Cardiac muscle cell (in vitro differentiated cells and primary cell): ENCODE measurements at regions not wholly inside any gene's neighbourhood (a gene's known extent, or its start where the extent isn't known, plus 50 kb on each side); places are given as distances from the start of the nearest gene placed in this dataset.

Source experiments
- DNase-seq, 2 donors: peaks; one replicate each; pipeline versions ENCODE4 v3.0.0 to v3.0.0-alpha.2; 2010 to 2017; ENCODE audit warnings: low read depth in 1 of 2, low spot score in 1 of 2
- H3K27ac ChIP-seq: fragments of 200-600 bp; sonication (generic); 2 replicates; pipeline ENCODE4 v1.5.1; 2016
- H3K27me3 ChIP-seq: fragments of 200-600 bp; sonication (generic); 2 replicates; pipeline ENCODE4 v1.6.0; 2016; ENCODE audit warnings: control low read depth
- H3K36me3 ChIP-seq: fragments of 200-600 bp; sonication (generic); 2 replicates; pipeline ENCODE4 v1.5.1; 2016; ENCODE audit warnings: control low read depth
- H3K4me1 ChIP-seq: fragments of 200-600 bp; sonication (generic); 2 replicates; pipeline ENCODE4 v1.8.1; 2017; ENCODE audit warnings: low read depth, mild to moderate bottlenecking, mixed run types
- H3K4me3 ChIP-seq: fragments of 200-600 bp; sonication (generic); 2 replicates; pipeline ENCODE4 v1.5.1; 2016; ENCODE audit warnings: mild to moderate bottlenecking
- H3K9me3 ChIP-seq: fragments of 200-600 bp; sonication (generic); 2 replicates; pipeline ENCODE4 v1.5.1; 2017; ENCODE audit warnings: low read depth, mild to moderate bottlenecking, control low read depth
- TF ChIP-seq, protein P1 (sequence below): IDR thresholded peaks from 2 replicates; pipeline ENCODE4 v1.5.1; 2012; ENCODE audit warnings: low read depth, mild to moderate bottlenecking, low read length

DNA sequence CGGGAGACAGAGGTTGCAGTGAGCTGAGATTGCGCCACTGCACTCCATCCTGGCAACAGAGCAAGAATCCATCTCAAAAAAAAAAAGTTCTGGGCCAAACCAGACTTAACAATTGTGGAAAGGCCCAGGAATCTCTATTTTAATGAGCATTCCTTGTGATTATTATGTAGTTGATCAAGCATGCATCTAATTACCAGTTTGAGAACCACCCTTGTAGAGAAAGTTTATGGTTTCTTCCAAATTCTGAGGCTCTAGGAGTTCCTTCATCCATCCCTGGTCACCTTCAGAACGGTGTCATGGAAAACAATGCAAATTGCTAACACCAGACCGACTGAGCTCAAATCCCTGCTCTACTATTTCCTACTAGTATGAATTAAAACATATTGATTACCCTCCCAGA is 246.3 kb upstream of the KLHL29 start:
- Histone ChIP-seq H3K4me3 (no peak overlapping the region), H3K36me3 (no peaks in the 10 kb centered on the region), H3K4me1 (peaks cover 12% of the 10 kb centered on the region), H3K27ac (no peak overlapping the region), H3K27me3 (no peaks in the 10 kb centered on the region), H3K9me3 (no peaks in the 10 kb centered on the region)
- DNase-seq, result no peak
- TF ChIP-seq, protein P1, sequence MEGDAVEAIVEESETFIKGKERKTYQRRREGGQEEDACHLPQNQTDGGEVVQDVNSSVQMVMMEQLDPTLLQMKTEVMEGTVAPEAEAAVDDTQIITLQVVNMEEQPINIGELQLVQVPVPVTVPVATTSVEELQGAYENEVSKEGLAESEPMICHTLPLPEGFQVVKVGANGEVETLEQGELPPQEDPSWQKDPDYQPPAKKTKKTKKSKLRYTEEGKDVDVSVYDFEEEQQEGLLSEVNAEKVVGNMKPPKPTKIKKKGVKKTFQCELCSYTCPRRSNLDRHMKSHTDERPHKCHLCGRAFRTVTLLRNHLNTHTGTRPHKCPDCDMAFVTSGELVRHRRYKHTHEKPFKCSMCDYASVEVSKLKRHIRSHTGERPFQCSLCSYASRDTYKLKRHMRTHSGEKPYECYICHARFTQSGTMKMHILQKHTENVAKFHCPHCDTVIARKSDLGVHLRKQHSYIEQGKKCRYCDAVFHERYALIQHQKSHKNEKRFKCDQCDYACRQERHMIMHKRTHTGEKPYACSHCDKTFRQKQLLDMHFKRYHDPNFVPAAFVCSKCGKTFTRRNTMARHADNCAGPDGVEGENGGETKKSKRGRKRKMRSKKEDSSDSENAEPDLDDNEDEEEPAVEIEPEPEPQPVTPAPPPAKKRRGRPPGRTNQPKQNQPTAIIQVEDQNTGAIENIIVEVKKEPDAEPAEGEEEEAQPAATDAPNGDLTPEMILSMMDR, result no peak

DNA sequence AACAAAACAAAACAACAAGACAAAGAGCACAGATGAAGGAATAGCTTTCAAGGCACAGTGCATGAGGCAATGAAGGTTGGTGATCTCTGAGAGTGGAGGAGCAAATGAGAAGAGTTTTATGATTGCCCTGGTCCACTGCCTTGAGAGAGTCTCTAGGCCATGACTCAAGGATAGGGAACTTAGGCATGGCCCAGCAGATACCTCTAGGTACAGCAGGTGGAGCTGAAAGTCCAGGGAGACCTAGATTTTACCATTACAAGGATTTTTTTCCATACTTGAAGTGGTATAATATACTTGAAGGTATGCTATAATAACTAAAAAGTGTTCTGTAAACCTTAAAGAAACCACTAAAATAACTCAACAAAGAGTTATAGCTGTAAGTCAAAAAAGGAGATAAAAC is 239.5 kb upstream of the KLHL29 start:
- DNase-seq, result no peak
- H3K4me1 ChIP-seq, result no peaks in the 10 kb centered on the region
- no peaks in the 10 kb centered on the region for H3K27me3 ChIP-seq
- no peaks in the 10 kb centered on the region for H3K9me3 ChIP-seq
- H3K4me3 ChIP-seq, result no peak overlapping the region
- no peak overlapping the region for H3K27ac ChIP-seq
- H3K36me3 ChIP-seq, result no peaks in the 10 kb centered on the region
- TF ChIP-seq, protein P1, result no peak

DNA sequence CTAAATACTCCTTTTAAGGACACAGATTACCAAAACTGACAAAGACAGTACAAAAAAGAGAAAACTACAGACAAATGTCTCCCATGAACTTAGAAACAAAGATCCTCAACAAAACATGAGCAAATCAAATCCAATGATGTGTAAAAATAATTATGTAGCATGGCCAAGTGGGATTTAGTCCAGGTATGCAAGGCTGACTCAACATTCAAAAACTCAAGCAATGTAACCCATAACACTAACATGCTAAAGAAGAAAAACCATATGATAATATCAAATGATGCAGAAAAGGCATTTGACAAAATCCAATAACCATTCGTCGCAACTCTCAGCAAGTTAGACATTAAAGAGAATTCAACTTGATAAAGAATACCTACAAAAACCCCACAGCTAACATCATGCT is 239.0 kb upstream of the KLHL29 start:
- Histone ChIP-seq H3K9me3 (no peaks in the 10 kb centered on the region), H3K27ac (no peak overlapping the region), H3K4me1 (no peaks in the 10 kb centered on the region), H3K27me3 (no peaks in the 10 kb centered on the region), H3K36me3 (no peaks in the 10 kb centered on the region), H3K4me3 (no peak overlapping the region)
- TF ChIP-seq, protein P1, result no peak
- DNase-seq, result no peak

DNA sequence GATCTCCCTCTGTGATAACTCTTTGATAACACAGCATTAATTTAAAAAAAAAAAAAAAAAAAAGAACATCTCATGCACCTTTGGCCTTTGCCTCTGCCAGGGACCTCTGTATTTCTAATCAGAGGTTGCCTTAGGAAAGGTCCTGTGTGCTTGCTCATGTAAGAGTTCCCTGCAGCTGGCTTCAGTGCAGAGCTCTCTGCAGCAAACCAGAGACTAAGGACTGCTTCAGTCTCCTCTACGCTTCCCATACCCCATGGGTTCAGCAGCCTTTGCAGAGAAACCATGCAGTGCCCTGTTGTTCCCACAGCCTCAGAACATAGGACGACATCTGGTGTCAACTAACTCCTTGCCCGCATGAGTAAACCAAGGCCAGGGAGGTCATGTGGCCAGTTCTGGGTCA is 236.6 kb upstream of the KLHL29 start:
- TF ChIP-seq, protein P1, result no peak

DNA sequence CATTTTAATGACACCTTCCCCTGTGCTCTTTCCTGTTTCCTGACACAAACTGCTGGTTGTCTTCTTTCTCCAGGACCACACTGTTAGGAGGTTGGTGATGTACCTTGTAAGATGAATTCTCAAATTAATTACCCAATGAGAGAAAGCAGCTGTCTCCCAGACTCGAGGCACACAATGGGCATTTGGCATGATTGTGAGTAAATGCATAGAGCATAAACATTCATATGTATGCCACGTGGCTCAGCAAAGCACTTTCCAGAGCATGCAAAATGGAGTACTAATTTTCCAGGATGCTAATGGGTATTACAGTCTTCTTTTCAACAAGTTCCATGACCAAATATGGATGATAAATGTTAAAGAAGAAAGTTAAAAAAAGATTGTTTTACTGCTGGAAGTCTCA is 235.2 kb upstream of the KLHL29 start:
- H3K36me3 ChIP-seq, result no peaks in the 10 kb centered on the region
- DNase-seq, result no peak
- no peak overlapping the region for H3K27ac ChIP-seq
- H3K27me3 ChIP-seq, result no peaks in the 10 kb centered on the region
- no peaks in the 10 kb centered on the region for H3K4me1 ChIP-seq
- no peaks in the 10 kb centered on the region for H3K9me3 ChIP-seq
- TF ChIP-seq, protein P1, result no peak
- no peak overlapping the region for H3K4me3 ChIP-seq

More for the DNA sequence above, 236.6 kb upstream of the KLHL29 start:
- DNase-seq, result no peak
- H3K9me3 ChIP-seq, result no peaks in the 10 kb centered on the region
- H3K4me1 ChIP-seq, result no peaks in the 10 kb centered on the region
- no peak overlapping the region for H3K27ac ChIP-seq
- H3K27me3 ChIP-seq, result no peaks in the 10 kb centered on the region
- no peaks in the 10 kb centered on the region for H3K36me3 ChIP-seq
- no peak overlapping the region for H3K4me3 ChIP-seq

DNA sequence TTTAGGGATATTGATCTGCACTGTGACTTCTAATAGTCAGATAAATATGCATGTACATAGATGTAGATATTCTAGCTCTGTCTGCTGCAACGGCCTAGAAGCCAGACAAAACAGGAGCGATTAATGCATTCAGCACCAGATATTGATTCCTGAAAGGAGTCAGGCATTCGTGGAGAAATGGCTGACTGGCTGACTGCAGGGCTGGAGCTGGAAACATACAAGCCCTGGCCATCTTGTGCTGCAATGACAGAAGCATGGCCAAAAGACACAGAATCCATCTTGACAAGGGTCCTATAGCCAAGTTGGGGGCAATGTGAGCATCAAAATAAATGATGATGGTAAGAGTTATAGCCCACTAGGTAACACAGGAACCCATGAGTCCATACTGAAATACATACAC is 231.5 kb upstream of the KLHL29 start:
- H3K9me3 ChIP-seq, result no peaks in the 10 kb centered on the region
- TF ChIP-seq, protein P1, result no peak

More for the DNA sequence above, 231.5 kb upstream of the KLHL29 start:
- Histone ChIP-seq H3K36me3 (no peaks in the 10 kb centered on the region), H3K27me3 (no peaks in the 10 kb centered on the region), H3K4me1 (no peaks in the 10 kb centered on the region), H3K4me3 (no peak overlapping the region), H3K27ac (no peak overlapping the region)
- DNase-seq, result no peak
